ENCODE measurements at regions not wholly inside any gene's neighbourhood (a gene's known extent, or its start where the extent isn't known, plus 50 kb on each side); places are given as distances from the start of the nearest gene placed in this dataset.

DNA sequence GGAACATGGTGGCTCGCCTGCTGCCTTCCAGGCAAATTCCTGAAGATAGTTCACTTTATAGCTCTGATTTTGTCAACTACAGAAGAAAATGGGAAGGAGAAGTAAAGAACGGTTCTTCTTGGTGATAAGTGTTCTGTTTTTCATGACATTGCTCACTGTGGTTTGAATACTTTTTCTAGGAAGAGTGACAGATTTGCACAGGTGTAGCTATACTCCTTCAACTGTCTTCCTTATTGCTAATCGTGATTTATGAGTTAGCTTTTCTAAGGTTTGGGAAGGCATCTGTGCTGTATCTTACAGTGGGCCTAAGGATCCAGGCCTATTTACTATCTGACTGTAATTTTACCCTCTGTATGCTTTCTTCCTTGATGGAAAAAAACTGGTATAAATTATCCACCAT, 405.6 kb downstream of the NDFIP2 start:
- no peaks in the 10 kb centered on the region for H3K36me3 ChIP-seq
- no peak for DNase-seq
- TF ChIP-seq, protein P1, sequence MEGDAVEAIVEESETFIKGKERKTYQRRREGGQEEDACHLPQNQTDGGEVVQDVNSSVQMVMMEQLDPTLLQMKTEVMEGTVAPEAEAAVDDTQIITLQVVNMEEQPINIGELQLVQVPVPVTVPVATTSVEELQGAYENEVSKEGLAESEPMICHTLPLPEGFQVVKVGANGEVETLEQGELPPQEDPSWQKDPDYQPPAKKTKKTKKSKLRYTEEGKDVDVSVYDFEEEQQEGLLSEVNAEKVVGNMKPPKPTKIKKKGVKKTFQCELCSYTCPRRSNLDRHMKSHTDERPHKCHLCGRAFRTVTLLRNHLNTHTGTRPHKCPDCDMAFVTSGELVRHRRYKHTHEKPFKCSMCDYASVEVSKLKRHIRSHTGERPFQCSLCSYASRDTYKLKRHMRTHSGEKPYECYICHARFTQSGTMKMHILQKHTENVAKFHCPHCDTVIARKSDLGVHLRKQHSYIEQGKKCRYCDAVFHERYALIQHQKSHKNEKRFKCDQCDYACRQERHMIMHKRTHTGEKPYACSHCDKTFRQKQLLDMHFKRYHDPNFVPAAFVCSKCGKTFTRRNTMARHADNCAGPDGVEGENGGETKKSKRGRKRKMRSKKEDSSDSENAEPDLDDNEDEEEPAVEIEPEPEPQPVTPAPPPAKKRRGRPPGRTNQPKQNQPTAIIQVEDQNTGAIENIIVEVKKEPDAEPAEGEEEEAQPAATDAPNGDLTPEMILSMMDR (IDR thresholded peaks at IDR 0.05; ENCODE audit: low read depth, low read length) = no peak
- H3K4me3 ChIP-seq (ENCODE audit: low read depth, low read length) = no peak overlapping the region
- no peaks in the 10 kb centered on the region for H3K27me3 ChIP-seq (ENCODE audit: insufficient read depth, low read depth, severe bottlenecking)
- H3K9me3 ChIP-seq (ENCODE audit: severe bottlenecking) = no peaks in the 10 kb centered on the region
- no peak overlapping the region for H3K27ac ChIP-seq

DNA sequence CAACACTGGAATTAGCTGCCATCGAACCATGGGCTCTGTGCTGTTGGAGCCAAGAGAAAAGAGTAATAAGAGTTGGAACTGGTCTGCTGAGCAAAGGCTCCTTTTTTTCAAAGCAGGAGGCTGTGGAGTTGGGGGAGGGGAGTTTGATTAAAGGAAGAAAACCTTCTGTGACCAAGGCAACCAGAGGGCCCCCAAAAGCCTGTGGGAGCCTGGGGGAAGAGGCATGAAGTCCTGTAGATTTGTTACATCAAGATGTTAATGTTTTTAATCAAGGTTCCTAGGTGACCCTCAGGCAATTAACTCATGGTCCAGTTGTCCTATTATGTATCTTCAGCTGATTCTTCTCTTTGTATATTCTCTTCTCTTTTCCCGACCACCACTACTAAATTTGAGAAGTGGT, 403.9 kb downstream of the NDFIP2 start:
- Histone ChIP-seq H3K27me3 (ENCODE audit: insufficient read depth, low read depth, severe bottlenecking) (no peaks in the 10 kb centered on the region), H3K4me3 (ENCODE audit: low read depth, low read length) (no peak overlapping the region), H3K27ac (no peak overlapping the region), H3K9me3 (ENCODE audit: severe bottlenecking) (no peaks in the 10 kb centered on the region), H3K36me3 (no peaks in the 10 kb centered on the region)
- TF ChIP-seq, protein P1 (IDR thresholded peaks at IDR 0.05; ENCODE audit: low read depth, low read length) = no peak
- no peak for DNase-seq

DNA sequence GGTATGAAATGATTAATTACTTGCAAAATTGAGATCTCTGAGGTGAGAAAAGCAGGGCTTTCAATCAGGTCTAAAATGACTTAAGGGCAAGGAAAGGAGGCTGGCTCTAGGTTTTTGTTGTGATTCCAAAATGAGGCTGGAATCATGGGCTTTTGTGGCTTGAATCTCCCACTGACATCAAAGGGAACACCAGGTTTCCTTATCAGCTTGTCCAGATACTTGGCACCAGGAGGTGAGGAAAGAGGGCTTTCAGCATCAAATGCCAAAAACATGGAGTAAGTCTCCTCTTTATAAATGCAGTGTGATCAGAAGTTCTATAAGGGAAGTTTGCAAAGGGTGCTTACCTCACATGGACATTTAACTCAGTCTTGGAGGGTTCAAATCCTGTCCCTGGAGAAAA, 402.3 kb downstream of the NDFIP2 start:
- Histone ChIP-seq H3K36me3 (no peaks in the 10 kb centered on the region), H3K27ac (no peak overlapping the region), H3K4me3 (ENCODE audit: low read depth, low read length) (no peak overlapping the region), H3K27me3 (ENCODE audit: insufficient read depth, low read depth, severe bottlenecking) (no peaks in the 10 kb centered on the region), H3K9me3 (ENCODE audit: severe bottlenecking) (no peaks in the 10 kb centered on the region)
- TF ChIP-seq, protein P1 (IDR thresholded peaks at IDR 0.05; ENCODE audit: low read depth, low read length) = no peak
- DNase-seq = no peak

DNA sequence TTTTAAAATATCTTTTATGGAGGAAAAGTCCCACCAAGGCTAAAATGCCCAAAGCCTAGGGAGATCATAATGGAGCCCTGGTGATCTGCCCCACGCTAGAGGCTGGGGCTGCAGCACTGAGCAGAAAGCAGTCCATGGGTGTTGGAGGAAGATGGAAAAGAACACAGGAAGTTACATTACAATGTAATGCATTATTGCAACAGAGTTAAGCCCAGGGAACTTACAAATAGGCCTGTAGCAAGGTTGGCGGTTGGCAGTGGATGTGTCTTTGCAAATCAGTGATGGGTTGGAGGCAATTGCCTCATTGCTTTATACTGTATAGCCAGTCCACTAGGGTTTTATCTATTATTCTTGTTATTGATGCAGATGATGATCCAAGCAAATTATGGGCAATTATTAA, 399.9 kb downstream of the NDFIP2 start:
- H3K36me3 ChIP-seq = no peaks in the 10 kb centered on the region
- H3K27ac ChIP-seq = no peak overlapping the region
- TF ChIP-seq, protein P1 (IDR thresholded peaks at IDR 0.05; ENCODE audit: low read depth, low read length) = no peak
- no peak for DNase-seq
- H3K9me3 ChIP-seq (ENCODE audit: severe bottlenecking) = no peaks in the 10 kb centered on the region
- no peak overlapping the region for H3K4me3 ChIP-seq (ENCODE audit: low read depth, low read length)
- H3K27me3 ChIP-seq (ENCODE audit: insufficient read depth, low read depth, severe bottlenecking) = no peaks in the 10 kb centered on the region

DNA sequence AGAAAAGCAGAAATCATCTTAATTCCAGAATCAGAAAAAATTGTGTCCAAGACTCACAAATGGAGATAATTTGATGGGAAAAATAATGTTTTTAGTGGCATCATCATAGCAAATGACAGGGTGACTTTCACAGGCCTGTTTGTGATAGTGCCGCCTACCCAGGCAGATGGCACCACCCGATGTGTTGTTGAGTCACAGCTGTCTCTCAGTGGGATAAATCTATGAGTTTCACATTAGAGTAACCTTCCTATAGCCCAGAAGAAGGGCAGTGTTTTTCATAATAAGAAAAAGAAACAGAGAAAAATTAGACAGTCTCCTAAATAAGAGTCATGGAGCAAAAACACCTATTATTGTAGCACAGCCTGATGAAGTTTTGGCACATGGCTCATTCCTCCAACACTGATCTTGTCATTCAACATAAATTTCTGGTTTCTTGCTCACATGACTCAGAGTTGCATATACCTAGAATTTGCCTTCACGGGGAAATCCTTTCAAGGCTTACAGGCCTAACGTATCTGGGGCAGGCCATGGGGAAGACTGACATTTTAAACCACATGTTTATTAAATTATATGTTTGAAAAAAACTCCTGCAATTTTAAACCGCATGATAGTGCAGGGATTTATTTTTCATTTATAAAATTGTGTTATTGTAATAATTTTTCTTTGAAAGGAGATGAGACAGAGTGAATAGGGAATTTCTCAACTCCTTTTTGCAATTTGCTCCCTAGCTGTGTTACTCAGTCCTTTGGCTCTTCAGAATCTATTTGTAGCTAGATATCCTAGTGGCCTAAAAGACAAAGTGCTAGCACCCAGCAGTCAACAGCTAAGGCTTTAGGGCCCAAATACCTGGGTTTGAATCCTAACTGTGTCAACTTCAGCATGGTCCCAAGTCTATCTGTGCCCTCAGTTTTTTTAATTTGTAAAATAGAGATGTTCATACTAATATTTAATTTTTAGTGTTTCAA, 393.7 kb downstream of the NDFIP2 start:
- Histone ChIP-seq H3K36me3 (no peaks in the 10 kb centered on the region), H3K9me3 (ENCODE audit: severe bottlenecking) (no peaks in the 10 kb centered on the region), H3K27ac (no peak overlapping the region), H3K4me3 (ENCODE audit: low read depth, low read length) (no peak overlapping the region), H3K27me3 (ENCODE audit: insufficient read depth, low read depth, severe bottlenecking) (no peaks in the 10 kb centered on the region)
- no peak for DNase-seq
- TF ChIP-seq, protein P1 (IDR thresholded peaks at IDR 0.05; ENCODE audit: low read depth, low read length) = no peak
